ENCODE measurements at regions not wholly inside any gene's neighbourhood (a gene's known extent, or its start where the extent isn't known, plus 50 kb on each side); places are given as distances from the start of the nearest gene placed in this dataset.

- Histone ChIP-seq H3K36me3 (ENCODE audit: insufficient read depth, low read length) (no peaks in the 10 kb centered on the region), H3K9me2 (ENCODE audit: low read depth, low read length) (no peaks in the 10 kb centered on the region), H3K79me2 (ENCODE audit: insufficient read depth, low read length) (no peaks in the 10 kb centered on the region), H3K9ac (ENCODE audit: low read length) (no peak overlapping the region), H4K20me1 (ENCODE audit: insufficient read depth, low read length) (no peaks in the 10 kb centered on the region), H3K27ac (ENCODE audit: low read depth, low read length, poor library complexity, severe bottlenecking) (no peak overlapping the region), H3F3A (ENCODE audit: insufficient read depth, low read length) (no peaks in the 10 kb centered on the region), H3K4me1 (ENCODE audit: insufficient read depth, low read length, severe bottlenecking) (no peaks in the 10 kb centered on the region), H3K4me2 (ENCODE audit: low read length) (no peak overlapping the region), H3K27me3 (ENCODE audit: insufficient read depth, low read length) (no peaks in the 10 kb centered on the region), H3K9me3 (ENCODE audit: low read length) (no peaks in the 10 kb centered on the region), H3K4me3 (ENCODE audit: low read depth, low read length, poor library complexity, severe bottlenecking) (no peak overlapping the region), H2AFZ (ENCODE audit: low read length) (no peak overlapping the region)
- TF ChIP-seq CTCF (IDR thresholded peaks at IDR 0.05; ENCODE audit: low read length) (no peak), EZH2 (IDR thresholded peaks at IDR 0.05; ENCODE audit: borderline replicate concordance, low read length) (no peak)
These were observed 89.7 kb upstream of the PARP11 start for GRCh38 chr12:3962631-3963483.

GRCh38 chr12:3961591-3961990 is 88.4 kb upstream of the PARP11 start:
- Histone ChIP-seq H3F3A (ENCODE audit: insufficient read depth, low read length) (no peaks in the 10 kb centered on the region), H2AFZ (ENCODE audit: low read length) (no peak overlapping the region), H3K9ac (ENCODE audit: low read length) (no peak overlapping the region), H3K4me2 (ENCODE audit: low read length) (no peak overlapping the region), H3K4me1 (ENCODE audit: insufficient read depth, low read length, severe bottlenecking) (no peaks in the 10 kb centered on the region), H3K36me3 (ENCODE audit: insufficient read depth, low read length) (no peaks in the 10 kb centered on the region), H3K9me2 (ENCODE audit: low read depth, low read length) (no peaks in the 10 kb centered on the region), H3K27me3 (ENCODE audit: insufficient read depth, low read length) (no peaks in the 10 kb centered on the region), H4K20me1 (ENCODE audit: insufficient read depth, low read length) (no peaks in the 10 kb centered on the region), H3K4me3 (ENCODE audit: low read depth, low read length, poor library complexity, severe bottlenecking) (no peak overlapping the region), H3K9me3 (ENCODE audit: low read length) (no peaks in the 10 kb centered on the region), H3K79me2 (ENCODE audit: insufficient read depth, low read length) (no peaks in the 10 kb centered on the region), H3K27ac (ENCODE audit: low read depth, low read length, poor library complexity, severe bottlenecking) (no peak overlapping the region)
- no peak for TF ChIP-seq EZH2 (IDR thresholded peaks at IDR 0.05; ENCODE audit: borderline replicate concordance, low read length)
- no peak for TF ChIP-seq CTCF (IDR thresholded peaks at IDR 0.05; ENCODE audit: low read length)

- Histone ChIP-seq H3K4me3 (ENCODE audit: low read depth, low read length, poor library complexity, severe bottlenecking) (no peak overlapping the region), H3K4me2 (ENCODE audit: low read length) (no peak overlapping the region), H3K36me3 (ENCODE audit: insufficient read depth, low read length) (no peaks in the 10 kb centered on the region), H3K4me1 (ENCODE audit: insufficient read depth, low read length, severe bottlenecking) (no peaks in the 10 kb centered on the region), H3F3A (ENCODE audit: insufficient read depth, low read length) (no peaks in the 10 kb centered on the region), H3K27me3 (ENCODE audit: insufficient read depth, low read length) (no peaks in the 10 kb centered on the region), H3K9me3 (ENCODE audit: low read length) (no peaks in the 10 kb centered on the region), H4K20me1 (ENCODE audit: insufficient read depth, low read length) (no peaks in the 10 kb centered on the region), H3K27ac (ENCODE audit: low read depth, low read length, poor library complexity, severe bottlenecking) (no peak overlapping the region), H3K79me2 (ENCODE audit: insufficient read depth, low read length) (no peaks in the 10 kb centered on the region), H3K9ac (ENCODE audit: low read length) (no peak overlapping the region), H2AFZ (ENCODE audit: low read length) (no peak overlapping the region), H3K9me2 (ENCODE audit: low read depth, low read length) (no peaks in the 10 kb centered on the region)
- no peak for TF ChIP-seq EZH2 (IDR thresholded peaks at IDR 0.05; ENCODE audit: borderline replicate concordance, low read length)
- no peak for TF ChIP-seq CTCF (IDR thresholded peaks at IDR 0.05; ENCODE audit: low read length)
These were observed 86.8 kb upstream of the PARP11 start for GRCh38 chr12:3959799-3960560.

Measured in OCI-LY1 (cell line).